Psoas muscle (tissue), 7 donors: ENCODE measurements at regions not wholly inside any gene's neighbourhood (a gene's known extent, or its start where the extent isn't known, plus 50 kb on each side); places are given as distances from the start of the nearest gene placed in this dataset.

ENCODE experiments used
- ATAC-seq, 4 donors: fragments of 200-7000 bp; cut with Tn5 transposase; one replicate each; pipeline ENCODE4 v1.9.1; 2020; ENCODE audit warnings: moderate library complexity in 3 of 4, mild to moderate bottlenecking in 2 of 4
- DNase-seq, 2 donors: peaks; one replicate each; pipeline ENCODE4 v3.0.0-alpha.2; 2020
- H3K27ac ChIP-seq: fragments of 200-600 bp; one replicate; pipeline ENCODE4 v1.8.0; 2022
- H3K27me3 ChIP-seq, 3 donors: fragments of 200-600 bp in 1 of 3; one replicate each; pipeline versions ENCODE4 v1.6.1 to v1.8.0; 2013 to 2022; ENCODE audit warnings: low read length in 2 of 3, mild to moderate bottlenecking in 2 of 3, moderate library complexity in 1 of 3; ENCODE audit not compliant: insufficient read depth in 3 of 3
- H3K36me3 ChIP-seq, 2 donors: fragments of 200-600 bp in 1 of 2; one replicate each; pipeline versions ENCODE4 v1.6.1 to v1.8.0; 2013 to 2022; ENCODE audit warnings: low read depth in 1 of 2, mild to moderate bottlenecking in 1 of 2, moderate library complexity in 1 of 2; ENCODE audit not compliant: insufficient read depth in 1 of 2
- H3K4me1 ChIP-seq: fragments of 200-600 bp; one replicate; pipeline ENCODE4 v1.8.0; 2022
- H3K4me3 ChIP-seq: fragments of 200-600 bp; one replicate; pipeline ENCODE4 v1.8.0; 2022; ENCODE audit warnings: mild to moderate bottlenecking
- H3K9me3 ChIP-seq: fragments of 200-600 bp; one replicate; pipeline ENCODE4 v1.8.0; 2022
- CTCF ChIP-seq: fragments of 200-600 bp; IDR thresholded peaks from one replicate; pipeline ENCODE4 v1.8.0; 2022; ENCODE audit warnings: antibody characterized with exemption
- WGBS, 3 donors: extraction: QIAGEN DNeasy Blood & Tissue Kit; methylation state at CpG; one replicate each; pipeline versions ENCODE4 v1.1.6 to v1.1.7; 2013; 5-methylcytosine and 5-hydroxymethylcytosine counted together
- intact Hi-C, 2 donors: fragments of 100-400 bp; cut with DNase I; formaldehyde crosslinking; loops; one replicate each; pipeline versions ENCODE4 v1.11.0 to v1.14.2; 2022
- donor health status: healthy with polysubstance abuse.
- donor health status: DM: no; HTN: no; CAD: no; lungs with moderate emphysema.
- donor health status: Bipolar disorder and iron deficiency.
- donor health status: healthy.
- donor health status: DM: yes; HTN: yes; CAD: no.
- donor health status: DM: no; HTN: no; CAD: no.
- donor health status: DM: yes; HTN: yes; CAD: no.

GRCh38 chr3:170746175-170746942 is 123.6 kb downstream of the RPL22L1 start:
- Histone ChIP-seq H3K27me3 (peaks cover 0 to 9% (median 0%) of the 10 kb centered on the region in 3 donors), H3K4me3 (no peak overlapping the region), H3K27ac (no peak overlapping the region), H3K36me3 (no peaks in the 10 kb centered on the region), H3K9me3 (no peaks in the 10 kb centered on the region), H3K4me1 (no peaks in the 10 kb centered on the region)
- 78 to 85% (median 84%) methylated on average over 3 of the region's 3 CpGs for WGBS, 3 donors
- ATAC-seq, result no peak
- no peak for DNase-seq
- TF ChIP-seq CTCF, result no peak
- intact Hi-C loops, result no loop called here

- no peak for ATAC-seq
- no peak for DNase-seq
- Histone ChIP-seq H3K4me3 (no peak overlapping the region), H3K36me3 (no peaks in the 10 kb centered on the region), H3K4me1 (no peaks in the 10 kb centered on the region), H3K9me3 (no peaks in the 10 kb centered on the region), H3K27me3 (peaks cover 0 to 9% (median 0%) of the 10 kb centered on the region in 3 donors), H3K27ac (no peak overlapping the region)
- intact Hi-C loops, result no loop called here
- TF ChIP-seq CTCF, result no peak
Measured at GRCh38 chr3:170745211-170745718, 124.7 kb downstream of the RPL22L1 start.

GRCh38 chr3:170741756-170742529 is 128.1 kb downstream of the RPL22L1 start:
- TF ChIP-seq CTCF, result no peak
- DNase-seq (no peak), ATAC-seq (no peak)
- Histone ChIP-seq H3K9me3 (no peaks in the 10 kb centered on the region), H3K27me3 (no peaks in the 10 kb centered on the region), H3K4me3 (no peak overlapping the region), H3K4me1 (no peaks in the 10 kb centered on the region), H3K27ac (peak overlapping the region; percentile 41), H3K36me3 (no peaks in the 10 kb centered on the region)
- 30 to 41% (median 30%) methylated on average over 2 of the region's 2 CpGs for WGBS, 3 donors
- intact Hi-C loops, result no loop called here

- intact Hi-C loops, result no loop called here
- Histone ChIP-seq H3K36me3 (no peaks in the 10 kb centered on the region), H3K9me3 (no peaks in the 10 kb centered on the region), H3K27ac (peak overlapping the region; percentile 41), H3K4me3 (no peak overlapping the region), H3K27me3 (no peaks in the 10 kb centered on the region), H3K4me1 (no peaks in the 10 kb centered on the region)
- peak; percentile 60 to 76 for DNase-seq
- TF ChIP-seq CTCF, result no peak
- ATAC-seq, result peak; percentile 37 to 65 (median 48)
- 23 to 32% (median 27%) methylated on average over 10 of the region's 10 CpGs for WGBS, 3 donors
Measured at GRCh38 chr3:170740726-170741591, 129.0 kb downstream of the RPL22L1 start.
